Pancreas (tissue), 10 donors: ENCODE measurements at regions not wholly inside any gene's neighbourhood (a gene's known extent, or its start where the extent isn't known, plus 50 kb on each side); places are given as distances from the start of the nearest gene placed in this dataset.
"Not testable (repeated sequence)": the region's sequence is repeated elsewhere in the genome, so short reads cannot be mapped to it uniquely, and the experiment has no call there.

Source experiments
- ATAC-seq, 4 donors: fragments of 200-7000 bp; cut with Tn5 transposase; one replicate each; pipeline versions ENCODE4 v1.8.0 to v1.9.1; 2020; ENCODE audit warnings: mild to moderate bottlenecking in 4 of 4, moderate library complexity in 4 of 4
- DNase-seq, 6 donors: peaks; one replicate each; pipeline ENCODE4 v3.0.0-alpha.2; 2020
- FAIRE-seq: peaks from 2 replicates; lab custom pipeline; 2012; peaks lifted over from hg19 to GRCh38; lab: Jason Lieb, UNC
- H3K27ac ChIP-seq, 4 donors: fragments of 200-600 bp; sonication (generic); 1 replicate in 3 of 4; 2 replicates in 1 of 4; pipeline versions ENCODE4 v1.5.0 to v1.8.0; 2020
- H3K27me3 ChIP-seq, 4 donors: fragments of 200-600 bp; one replicate each; pipeline ENCODE4 v1.8.0; 2021
- H3K36me3 ChIP-seq, 3 donors: fragments of 200-600 bp; sonication (generic) in 1 of 3; one replicate each; pipeline versions ENCODE4 v1.5.0 to v1.8.0; 2020 to 2021
- H3K4me1 ChIP-seq, 3 donors: fragments of 200-600 bp; one replicate each; pipeline ENCODE4 v1.8.0; 2021
- H3K4me3 ChIP-seq, 4 donors: fragments of 200-600 bp; sonication (generic) in 2 of 4; one replicate each; pipeline versions ENCODE4 v1.5.0 to v1.8.0; 2020 to 2021
- H3K9me3 ChIP-seq, 4 donors: fragments of 200-600 bp; one replicate each; pipeline ENCODE4 v1.8.0; 2021
- WGBS, 2 donors: extraction: QIAGEN DNeasy Blood & Tissue Kit; methylation state at CpG; one replicate each; pipeline ENCODE4 v1.1.7; 2013; 5-methylcytosine and 5-hydroxymethylcytosine counted together
- intact Hi-C, 3 donors: fragments of 100-400 bp; cut with DNase I; formaldehyde crosslinking; loops; one replicate each; pipeline versions ENCODE4 v1.11.1 to v1.14.2; 2022
- donor health status: healthy with polysubstance abuse.
- donor health status: DM: no; HTN: no; CAD: no; lungs with moderate emphysema.
- donor health status: DM: no; HTN: no; CAD: no.
- donor health status: control.
- donor health status: control.
- donor health status: Bipolar disorder and iron deficiency.
- donor health status: DM: yes; HTN: yes; CAD: no.
- donor health status: DM: no; HTN: no; CAD: no.
- donor health status: DM: no; HTN: no; CAD: no.
- donor health status: DM: yes; HTN: yes; CAD: no.

- intact Hi-C loops, H3K4me1 ChIP-seq, DNase-seq, H3K36me3 ChIP-seq, FAIRE-seq, H3K9me3 ChIP-seq, ATAC-seq, H3K4me3 ChIP-seq, H3K27me3 ChIP-seq, H3K27ac ChIP-seq: not testable (repeated sequence)
- 64 to 87% methylated on average over 5 to 6 of the region's 7 CpGs for WGBS, 2 donors
Observed at GRCh38 chr16:32003819-32004218, 130.2 kb downstream of the ZNF267 start.

- H3K9me3 ChIP-seq, H3K36me3 ChIP-seq, H3K27ac ChIP-seq, H3K27me3 ChIP-seq, FAIRE-seq, H3K4me3 ChIP-seq, ATAC-seq, DNase-seq, intact Hi-C loops, H3K4me1 ChIP-seq: not testable (repeated sequence)
- WGBS, 2 donors, result 65 to 70% methylated on average over 4 to 9 of the region's 10 CpGs
Observed at GRCh38 chr16:32038783-32039496, 165.3 kb downstream of the ZNF267 start.

GRCh38 chr16:32039919-32040318 lies 166.3 kb downstream of the ZNF267 start:
- H3K4me3 ChIP-seq, H3K27ac ChIP-seq, H3K4me1 ChIP-seq, DNase-seq, FAIRE-seq, H3K27me3 ChIP-seq, ATAC-seq, H3K36me3 ChIP-seq, intact Hi-C loops, H3K9me3 ChIP-seq: not testable (repeated sequence)
- no CpG with 5 or more reads among the region's 10 CpGs for WGBS, 2 donors

GRCh38 chr16:32066016-32066651 lies 187.0 kb upstream of the TP53TG3D start:
- intact Hi-C loops, H3K9me3 ChIP-seq, H3K27ac ChIP-seq, ATAC-seq, FAIRE-seq, H3K27me3 ChIP-seq, H3K4me1 ChIP-seq, H3K4me3 ChIP-seq, H3K36me3 ChIP-seq: not testable (repeated sequence)
- peak in 3 of 6 donors; percentile 4 to 44 (median 21) for DNase-seq
- WGBS, 2 donors, result 23 to 27% methylated on average over 11 to 13 of the region's 13 CpGs

- H3K4me3 ChIP-seq, H3K27ac ChIP-seq, intact Hi-C loops, H3K9me3 ChIP-seq, H3K27me3 ChIP-seq, ATAC-seq, H3K4me1 ChIP-seq, H3K36me3 ChIP-seq, FAIRE-seq, DNase-seq: not testable (repeated sequence)
- WGBS, 2 donors, result no CpG with 5 or more reads among the region's 3 CpGs
Observed at GRCh38 chr16:32071586-32071985, 181.5 kb upstream of the TP53TG3D start.

DNA sequence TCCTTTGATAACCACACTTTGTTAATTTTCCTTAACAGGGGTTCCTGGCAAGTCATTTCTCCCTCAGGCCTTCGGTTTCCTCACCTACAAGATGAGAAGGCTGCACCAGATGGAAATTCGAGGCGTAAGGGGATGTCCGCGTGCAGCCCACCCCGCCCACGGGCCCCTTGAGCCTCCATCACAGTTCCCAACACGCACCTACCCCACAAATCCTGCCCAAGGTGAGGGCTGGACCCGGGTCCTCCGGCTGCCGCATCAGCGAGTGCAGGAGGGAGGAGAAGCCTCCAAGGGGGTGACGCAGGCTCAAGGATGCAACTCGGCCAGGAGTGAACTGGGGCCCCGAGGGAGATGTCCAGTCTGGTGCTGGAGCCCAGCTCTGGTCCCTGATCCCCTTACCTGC lies 169.2 kb upstream of the TP53TG3D start:
- H3K27me3 ChIP-seq, H3K4me3 ChIP-seq, H3K4me1 ChIP-seq, FAIRE-seq, intact Hi-C loops, H3K9me3 ChIP-seq, H3K36me3 ChIP-seq, ATAC-seq, H3K27ac ChIP-seq: not testable (repeated sequence)
- WGBS, 2 donors, result 33% methylated on average over 11 to 14 of the region's 15 CpGs
- peak in 1 of 6 donors; percentile 18 for DNase-seq

GRCh38 chr16:32084656-32085401 lies 168.3 kb upstream of the TP53TG3D start:
- H3K9me3 ChIP-seq, intact Hi-C loops, H3K4me1 ChIP-seq, H3K27ac ChIP-seq, FAIRE-seq, H3K27me3 ChIP-seq, H3K4me3 ChIP-seq, ATAC-seq, H3K36me3 ChIP-seq: not testable (repeated sequence)
- peak in 1 of 6 donors; percentile 37 for DNase-seq
- 14 to 16% methylated on average over 47 to 75 of the region's 86 CpGs for WGBS, 2 donors

GRCh38 chr16:32085438-32086141 lies 167.5 kb upstream of the TP53TG3D start:
- H3K4me1 ChIP-seq, H3K27me3 ChIP-seq, H3K27ac ChIP-seq, H3K36me3 ChIP-seq, ATAC-seq, intact Hi-C loops, H3K9me3 ChIP-seq, FAIRE-seq: not testable (repeated sequence)
- peak overlapping the region in 1 of 4 donors; percentile 13 for H3K4me3 ChIP-seq
- DNase-seq, result peak in 3 of 6 donors; percentile 6 to 34 (median 28)
- WGBS, 2 donors, result 4 to 8% methylated on average over 53 to 61 of the region's 65 CpGs

DNA sequence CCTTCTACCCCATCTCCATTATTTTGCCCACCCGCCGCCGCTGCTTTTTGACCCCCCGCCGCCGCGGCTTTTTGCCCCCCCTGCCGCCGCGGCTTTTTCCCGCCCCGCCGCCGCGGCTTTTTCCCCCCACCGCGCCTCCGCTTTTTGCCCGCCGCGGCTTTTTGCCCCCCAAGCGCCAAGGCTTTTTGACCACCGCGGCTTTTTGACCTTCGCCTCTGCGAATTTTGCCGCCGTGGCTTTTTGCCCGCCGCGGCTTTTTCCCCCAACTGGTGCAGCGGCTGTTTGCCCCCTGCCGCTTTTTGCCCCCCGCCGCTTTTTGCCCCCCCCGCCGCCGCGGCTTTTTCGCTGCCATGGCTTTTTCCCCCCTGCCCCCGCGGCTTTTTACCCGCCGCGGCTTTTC lies 137.5 kb upstream of the TP53TG3D start:
- 6 to 10% methylated on average over 43 to 45 of the region's 45 CpGs for WGBS, 2 donors
- peak in 2 of 6 donors; percentile 29 to 39 for DNase-seq
- H3K27ac ChIP-seq, H3K36me3 ChIP-seq, H3K9me3 ChIP-seq, H3K4me1 ChIP-seq, ATAC-seq, H3K27me3 ChIP-seq, FAIRE-seq, intact Hi-C loops: not testable (repeated sequence)
- H3K4me3 ChIP-seq, result peak overlapping the region in 2 of 4 donors; percentile 25 to 45
